Testis (tissue), 2 donors: ENCODE measurements at regions not wholly inside any gene's neighbourhood (a gene's known extent, or its start where the extent isn't known, plus 50 kb on each side); places are given as distances from the start of the nearest gene placed in this dataset.

Source experiments
- CTCF ChIP-seq, 3 experiments: fragments of 450-650 bp in 2 of 3; fragments of 200-600 bp in 1 of 3; sonication (generic) in 1 of 3; IDR thresholded peaks; one replicate each; pipeline ENCODE4 v1.5.1; 2016 to 2019; ENCODE audit warnings: antibody characterized with exemption in 3 of 3, mild to moderate bottlenecking in 2 of 3, moderate library complexity in 1 of 3
- POLR2A ChIP-seq: fragments of 450-650 bp; IDR thresholded peaks from one replicate; pipeline ENCODE4 v1.6.1; 2017; ENCODE audit warnings: antibody characterized with exemption, mild to moderate bottlenecking, moderate library complexity

GRCh38 chr4:188905248-188905647, 766.0 kb downstream of the TRIML1 start:
- TF ChIP-seq CTCF (IDR thresholded peaks at IDR 0.05) (no peak), POLR2A (no peak)
